ENCODE measurements at regions not wholly inside any gene's neighbourhood (a gene's known extent, or its start where the extent isn't known, plus 50 kb on each side); places are given as distances from the start of the nearest gene placed in this dataset.

DNA sequence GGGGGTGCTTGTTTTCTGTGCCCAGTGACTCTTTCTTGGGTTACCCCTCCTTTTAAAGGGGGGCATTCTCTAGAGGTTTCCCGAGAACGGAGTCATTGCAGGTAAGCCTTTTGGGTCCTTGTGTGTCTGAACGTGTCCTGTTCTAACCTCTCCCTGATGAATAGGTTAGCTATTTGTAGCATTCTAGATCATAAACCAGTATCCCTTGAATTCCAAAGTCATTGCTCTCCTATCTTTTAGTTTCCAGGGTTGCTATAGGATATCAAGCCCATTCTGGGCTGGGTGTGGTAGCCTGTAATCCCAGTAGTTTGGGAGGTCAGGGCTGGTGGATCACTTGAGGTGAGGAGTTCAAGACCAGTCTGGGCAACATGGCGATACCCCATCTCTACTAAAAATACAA lies 65.9 kb upstream of the YWHAQ start:
- H3K4me3 ChIP-seq, result no peak overlapping the region

DNA sequence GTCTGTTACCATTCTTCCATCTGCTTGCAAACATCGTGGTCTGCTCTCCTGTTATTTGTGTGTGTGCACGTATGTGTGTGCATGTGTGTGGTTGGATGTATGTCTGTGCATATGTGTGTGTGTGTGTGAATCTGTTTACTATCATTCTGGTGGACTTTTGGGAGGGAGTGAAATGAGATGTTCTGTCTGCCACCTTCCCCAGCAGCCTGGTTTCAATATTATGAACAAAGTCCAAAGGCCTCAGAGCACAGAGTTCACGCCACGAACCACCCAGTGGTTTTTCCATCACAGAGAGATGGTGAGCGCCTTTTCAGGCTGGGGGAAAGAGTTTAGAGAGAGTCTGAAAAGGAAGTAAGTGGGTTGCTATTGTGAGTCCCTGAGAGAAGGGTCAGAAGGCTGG lies 67.1 kb upstream of the YWHAQ start:
- no peak for DNase-seq (ENCODE audit: low read depth in 1 of 2, low spot score in 1 of 2)
- Histone ChIP-seq H3K27ac (no peak overlapping the region), H3K4me1 (ENCODE audit: low read depth) (no peaks in the 10 kb centered on the region), H3K9me3 (ENCODE audit: low read depth) (no peaks in the 10 kb centered on the region), H3K27me3 (no peaks in the 10 kb centered on the region), H3K4me3 (no peak overlapping the region), H3K36me3 (no peaks in the 10 kb centered on the region)
- TF ChIP-seq, protein P1, sequence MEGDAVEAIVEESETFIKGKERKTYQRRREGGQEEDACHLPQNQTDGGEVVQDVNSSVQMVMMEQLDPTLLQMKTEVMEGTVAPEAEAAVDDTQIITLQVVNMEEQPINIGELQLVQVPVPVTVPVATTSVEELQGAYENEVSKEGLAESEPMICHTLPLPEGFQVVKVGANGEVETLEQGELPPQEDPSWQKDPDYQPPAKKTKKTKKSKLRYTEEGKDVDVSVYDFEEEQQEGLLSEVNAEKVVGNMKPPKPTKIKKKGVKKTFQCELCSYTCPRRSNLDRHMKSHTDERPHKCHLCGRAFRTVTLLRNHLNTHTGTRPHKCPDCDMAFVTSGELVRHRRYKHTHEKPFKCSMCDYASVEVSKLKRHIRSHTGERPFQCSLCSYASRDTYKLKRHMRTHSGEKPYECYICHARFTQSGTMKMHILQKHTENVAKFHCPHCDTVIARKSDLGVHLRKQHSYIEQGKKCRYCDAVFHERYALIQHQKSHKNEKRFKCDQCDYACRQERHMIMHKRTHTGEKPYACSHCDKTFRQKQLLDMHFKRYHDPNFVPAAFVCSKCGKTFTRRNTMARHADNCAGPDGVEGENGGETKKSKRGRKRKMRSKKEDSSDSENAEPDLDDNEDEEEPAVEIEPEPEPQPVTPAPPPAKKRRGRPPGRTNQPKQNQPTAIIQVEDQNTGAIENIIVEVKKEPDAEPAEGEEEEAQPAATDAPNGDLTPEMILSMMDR (IDR thresholded peaks at IDR 0.05; ENCODE audit: low read depth, low read length), result no peak

More for the DNA sequence above, 65.9 kb upstream of the YWHAQ start:
- Histone ChIP-seq H3K27me3 (no peaks in the 10 kb centered on the region), H3K27ac (no peak overlapping the region), H3K36me3 (no peaks in the 10 kb centered on the region), H3K4me1 (ENCODE audit: low read depth) (no peaks in the 10 kb centered on the region), H3K9me3 (ENCODE audit: low read depth) (no peaks in the 10 kb centered on the region)
- no peak for DNase-seq (ENCODE audit: low read depth in 1 of 2, low spot score in 1 of 2)
- TF ChIP-seq, protein P1 (IDR thresholded peaks at IDR 0.05; ENCODE audit: low read depth, low read length), result no peak

DNA sequence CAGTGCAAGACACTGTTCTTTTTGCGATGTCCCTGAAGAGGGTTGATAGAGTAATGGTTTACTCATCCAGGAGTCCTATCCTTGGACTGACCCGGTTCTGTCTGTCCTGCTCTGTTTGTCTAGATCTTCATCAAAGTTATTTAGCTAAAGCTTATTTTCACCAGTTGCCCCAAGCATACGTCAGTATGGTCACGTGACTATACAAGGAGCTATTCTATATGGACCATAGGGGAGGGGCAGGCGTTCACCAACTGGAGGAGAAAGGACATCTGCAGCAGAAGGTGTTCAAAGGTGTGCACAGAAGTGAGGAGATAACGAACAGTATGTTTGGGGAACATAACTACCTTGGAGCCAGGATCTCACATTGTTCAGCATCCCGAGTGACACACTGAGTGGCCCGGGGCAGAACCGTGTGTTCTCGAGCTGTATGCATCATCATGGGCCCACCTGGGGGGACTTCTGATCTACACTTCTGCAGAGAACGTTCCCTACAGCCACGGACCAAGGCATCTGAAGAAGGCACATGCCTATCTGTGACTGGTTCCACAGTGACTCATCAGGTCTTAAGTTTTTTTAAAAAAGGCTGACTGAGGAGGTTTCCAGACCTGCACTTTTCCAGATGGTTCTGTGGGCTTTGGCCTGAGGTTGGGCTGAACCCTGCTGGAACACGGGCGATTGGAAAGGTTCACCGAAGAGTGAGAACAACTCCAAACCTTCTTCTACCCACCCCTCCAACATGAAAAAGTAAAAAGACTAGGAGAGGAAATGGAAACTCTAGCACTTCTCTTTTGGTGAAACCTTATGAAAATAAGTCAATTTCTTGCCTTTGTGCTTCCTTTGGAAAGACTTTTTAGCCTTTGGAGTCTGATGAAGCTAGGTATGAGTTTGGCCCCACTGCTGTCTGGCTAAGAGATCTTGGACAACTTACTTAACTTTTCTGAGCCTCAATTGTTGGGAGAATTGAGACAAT lies 68.6 kb upstream of the YWHAQ start:
- TF ChIP-seq, protein P1 (IDR thresholded peaks at IDR 0.05; ENCODE audit: low read depth, low read length), result no peak
- Histone ChIP-seq H3K36me3 (no peaks in the 10 kb centered on the region), H3K4me1 (ENCODE audit: low read depth) (no peaks in the 10 kb centered on the region), H3K4me3 (no peak overlapping the region), H3K27me3 (no peaks in the 10 kb centered on the region), H3K27ac (no peak overlapping the region), H3K9me3 (ENCODE audit: low read depth) (no peaks in the 10 kb centered on the region)
- DNase-seq (ENCODE audit: low read depth in 1 of 2, low spot score in 1 of 2), result peak in 1 of 2 donors; percentile 60

DNA sequence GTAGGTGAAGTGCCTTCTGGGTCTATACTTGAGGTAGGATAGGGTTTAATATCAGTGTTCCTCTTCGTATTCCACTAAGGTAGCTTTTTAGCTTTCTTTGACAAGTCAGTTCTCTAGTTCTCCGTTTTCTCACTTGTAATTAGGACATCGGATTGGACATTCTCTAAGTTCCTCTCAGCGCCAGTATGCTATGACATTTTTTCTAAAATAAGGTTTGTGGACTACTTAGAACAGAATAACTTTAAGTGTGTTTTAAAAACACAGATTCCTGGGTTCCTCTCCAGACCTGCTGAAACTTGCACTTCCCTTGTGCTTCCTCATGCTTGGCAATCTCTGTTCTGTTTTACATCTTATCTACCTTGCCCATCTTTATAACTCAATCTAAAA lies 69.3 kb upstream of the YWHAQ start:
- Histone ChIP-seq H3K9me3 (ENCODE audit: low read depth) (no peaks in the 10 kb centered on the region), H3K4me1 (ENCODE audit: low read depth) (no peaks in the 10 kb centered on the region), H3K36me3 (no peaks in the 10 kb centered on the region), H3K4me3 (no peak overlapping the region), H3K27me3 (no peaks in the 10 kb centered on the region), H3K27ac (no peak overlapping the region)
- DNase-seq (ENCODE audit: low read depth in 1 of 2, low spot score in 1 of 2), result no peak
- TF ChIP-seq, protein P1 (IDR thresholded peaks at IDR 0.05; ENCODE audit: low read depth, low read length), result no peak

DNA sequence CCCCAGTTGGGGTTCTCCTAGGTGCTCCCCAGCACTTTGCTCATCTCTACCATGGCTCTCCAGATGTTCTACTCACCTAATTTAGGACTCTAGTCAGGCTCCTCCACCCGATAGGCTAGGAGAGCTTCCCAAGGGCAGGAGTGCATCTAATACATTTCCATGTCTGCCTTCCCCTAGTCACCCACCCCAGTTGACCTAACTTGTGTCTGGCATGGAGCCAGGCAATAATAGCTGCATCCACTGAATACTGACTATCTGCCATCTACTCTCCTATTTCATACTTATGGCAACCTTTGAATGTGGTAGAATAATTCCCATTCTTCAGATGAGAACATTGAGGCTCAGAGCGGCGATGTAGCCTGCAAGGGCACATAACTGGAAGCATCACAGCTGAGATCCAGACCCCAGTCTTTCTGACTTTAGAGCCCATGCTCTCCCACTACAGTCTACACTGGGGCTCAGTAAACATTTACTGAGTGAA lies 71.8 kb upstream of the YWHAQ start:
- no peak for DNase-seq (ENCODE audit: low read depth in 1 of 2, low spot score in 1 of 2)
- H3K36me3 ChIP-seq, result no peaks in the 10 kb centered on the region
- H3K9me3 ChIP-seq (ENCODE audit: low read depth), result no peaks in the 10 kb centered on the region
- H3K4me1 ChIP-seq (ENCODE audit: low read depth), result no peaks in the 10 kb centered on the region
- H3K27me3 ChIP-seq, result no peaks in the 10 kb centered on the region
- TF ChIP-seq, protein P1 (IDR thresholded peaks at IDR 0.05; ENCODE audit: low read depth, low read length), result no peak
- no peak overlapping the region for H3K4me3 ChIP-seq
- no peak overlapping the region for H3K27ac ChIP-seq

All from cardiac muscle cell (in vitro differentiated cells and primary cell).